NCI-H748 (cell line): ENCODE measurements at regions not wholly inside any gene's neighbourhood (a gene's known extent, or its start where the extent isn't known, plus 50 kb on each side); places are given as distances from the start of the nearest gene placed in this dataset.
"Not testable (repeated sequence)": the region's sequence is repeated elsewhere in the genome, so short reads cannot be mapped to it uniquely, and the experiment has no call there.

Experiments
- DNase-seq: peaks from one replicate; lab custom pipeline; 2025; ENCODE audit not compliant: unreplicated experiment; lab: John Stamatoyannopoulos, UW

GRCh38 chr16:66035096-66035495 is 331.4 kb upstream of the CDH5 start:
- no peak for DNase-seq

DNA sequence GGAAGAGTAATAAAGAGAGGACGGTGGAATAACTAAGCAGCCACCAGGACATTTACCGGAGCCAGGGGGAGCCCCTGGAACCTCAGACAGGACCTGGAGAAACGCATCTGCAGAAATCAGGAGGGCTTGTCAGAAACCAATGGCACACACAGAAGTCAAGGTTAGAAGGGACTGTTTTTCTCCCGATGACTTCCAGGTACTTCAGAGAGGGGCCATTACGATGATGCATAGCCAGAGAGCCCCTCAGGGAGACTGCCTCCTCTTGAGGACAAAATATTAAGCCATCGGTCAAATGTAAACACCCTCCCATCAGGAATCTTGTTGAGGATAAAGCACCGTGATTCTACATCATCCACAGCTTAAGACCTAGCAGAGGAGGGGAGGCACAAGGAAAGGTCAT is 333.6 kb upstream of the CDH5 start:
- DNase-seq: no peak

DNA sequence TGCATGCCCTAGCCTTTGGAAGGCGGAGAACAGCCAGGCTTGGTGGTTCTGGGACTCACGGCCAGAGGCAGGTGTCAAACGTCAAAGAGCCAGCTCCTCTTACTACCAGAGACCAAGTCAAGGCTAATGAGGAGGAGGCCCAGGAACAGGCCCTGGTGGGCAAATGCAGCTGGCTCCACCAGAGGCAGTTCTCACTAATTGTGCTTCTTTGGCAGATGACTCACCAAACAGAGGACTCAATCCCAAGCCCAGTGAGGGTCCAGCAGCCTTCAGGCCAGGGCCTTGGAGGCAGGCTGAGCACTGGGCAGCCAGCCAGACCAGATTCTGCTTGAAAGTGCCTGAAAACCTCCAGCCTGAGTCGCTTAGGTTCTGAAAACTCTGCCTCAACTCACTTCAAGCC is 336.5 kb upstream of the CDH5 start:
- DNase-seq: no peak

- no peak for DNase-seq
Measured at GRCh38 chr16:66028510-66029216, 337.8 kb upstream of the CDH5 start.

DNA sequence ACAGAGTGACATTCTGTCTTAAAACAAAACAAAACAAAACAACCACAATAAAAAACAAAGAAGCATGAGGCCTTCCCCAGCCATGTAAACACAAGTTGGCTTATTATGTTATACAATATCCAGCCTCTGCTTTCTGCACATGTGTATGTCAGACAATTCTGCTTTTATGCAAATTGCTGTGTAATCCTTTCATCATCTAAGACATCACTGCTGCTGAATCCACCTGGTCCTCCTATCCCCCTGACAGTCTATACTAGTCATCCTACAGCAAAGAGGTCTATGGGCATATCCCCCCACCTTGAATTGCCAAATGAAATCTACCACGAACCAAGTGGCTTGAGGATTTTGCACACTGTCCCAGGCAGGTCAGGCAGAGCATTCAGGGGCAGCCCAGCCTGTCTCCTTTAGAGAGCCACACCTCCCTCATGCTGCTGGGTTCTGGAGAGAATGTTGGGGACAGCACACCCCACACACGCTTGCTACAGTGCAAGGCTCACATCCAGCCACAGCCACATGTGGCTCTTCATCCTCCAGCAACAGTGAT is 339.6 kb upstream of the CDH5 start:
- no peak for DNase-seq

GRCh38 chr16:66026211-66026610 is 340.3 kb upstream of the CDH5 start:
- peak; percentile 72 for DNase-seq

- no peak for DNase-seq
Measured at GRCh38 chr16:66025751-66026150, 340.7 kb upstream of the CDH5 start.

GRCh38 chr16:66024567-66024966 is 341.9 kb upstream of the CDH5 start:
- not testable (repeated sequence) for DNase-seq

DNA sequence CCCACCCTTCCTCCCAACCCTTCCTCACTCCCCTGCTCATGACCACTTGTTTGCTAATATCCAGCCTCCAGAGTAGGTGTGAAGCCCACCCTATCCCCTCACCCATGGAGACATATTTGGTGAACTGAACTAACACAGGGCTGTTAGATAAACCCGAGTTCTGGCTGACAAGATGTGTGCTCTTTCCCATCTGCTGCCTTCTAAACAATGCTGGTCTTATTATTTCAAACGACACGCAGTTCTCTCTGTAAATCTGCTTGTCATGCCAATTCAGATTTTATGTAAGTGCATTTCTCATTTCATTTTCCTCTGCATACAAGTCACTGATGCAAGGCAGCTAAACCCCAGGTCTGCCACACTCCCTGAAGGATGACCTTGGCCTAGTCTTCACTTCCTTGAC is 343.0 kb upstream of the CDH5 start:
- DNase-seq: no peak

DNA sequence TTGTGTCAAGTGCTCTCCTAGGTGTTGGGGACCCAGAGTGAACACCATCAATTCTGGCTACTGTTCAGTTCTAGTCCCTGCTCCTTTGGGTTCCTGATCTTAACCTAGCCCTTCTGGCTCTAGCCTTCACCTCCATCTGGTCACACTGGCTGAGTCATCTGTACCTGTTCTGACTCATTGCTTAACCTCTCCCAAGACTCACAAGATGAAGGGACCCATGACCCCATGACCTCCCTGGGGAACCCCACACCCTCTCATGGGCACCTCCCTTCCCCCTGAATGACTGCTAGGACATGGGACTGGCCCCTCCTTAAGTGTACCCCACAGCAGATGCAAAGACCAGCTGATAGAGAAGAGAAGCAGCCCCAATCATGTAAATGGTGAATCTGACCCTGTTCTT is 345.8 kb upstream of the CDH5 start:
- no peak for DNase-seq

- DNase-seq: no peak
Measured at GRCh38 chr16:66020046-66020445, 346.4 kb upstream of the CDH5 start.

GRCh38 chr16:66019502-66019901 is 347.0 kb upstream of the CDH5 start:
- not testable (repeated sequence) for DNase-seq

- no peak for DNase-seq
Measured at GRCh38 chr16:66014221-66014620, 352.3 kb upstream of the CDH5 start.

DNA sequence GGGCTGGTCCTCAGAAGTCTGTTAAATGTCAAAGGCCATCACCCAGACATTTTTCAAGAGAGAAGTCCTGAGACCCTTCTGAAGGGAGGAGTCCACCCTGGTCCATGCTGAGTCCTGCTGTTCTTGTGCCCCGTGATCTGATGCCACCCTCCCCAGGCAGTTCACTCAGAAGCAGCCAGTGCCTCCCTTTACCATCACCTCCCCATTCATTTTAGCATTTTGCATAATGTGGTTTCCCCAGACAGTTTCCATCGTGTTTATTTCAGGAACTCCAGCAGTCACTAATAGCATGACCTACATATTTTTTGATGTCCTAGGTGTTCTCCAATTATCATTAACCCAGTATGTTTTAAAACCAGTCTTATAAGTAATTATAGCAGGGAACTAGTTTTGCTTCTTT is 353.0 kb upstream of the CDH5 start:
- no peak for DNase-seq

DNA sequence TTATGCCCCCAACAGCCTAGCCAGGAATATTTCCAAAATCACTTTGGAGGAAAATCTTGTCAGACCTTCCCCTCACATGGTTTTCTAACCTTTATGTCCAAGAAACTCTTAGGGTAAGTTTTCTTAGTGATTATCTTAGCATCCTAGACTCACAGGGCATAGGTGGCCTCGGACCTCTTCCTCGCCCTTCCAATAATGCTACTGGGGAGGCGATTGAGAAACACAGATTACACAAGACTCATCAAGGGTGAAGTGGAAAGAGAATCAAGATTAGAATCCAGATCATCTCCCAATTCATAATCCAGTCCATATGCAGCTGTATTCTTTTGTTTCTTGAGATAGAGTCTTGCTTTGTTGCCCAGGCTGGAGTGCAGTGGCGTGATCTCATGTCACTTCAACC is 358.4 kb upstream of the CDH5 start:
- DNase-seq: no peak

GRCh38 chr16:66007717-66008116 is 358.8 kb upstream of the CDH5 start:
- DNase-seq: no peak

DNA sequence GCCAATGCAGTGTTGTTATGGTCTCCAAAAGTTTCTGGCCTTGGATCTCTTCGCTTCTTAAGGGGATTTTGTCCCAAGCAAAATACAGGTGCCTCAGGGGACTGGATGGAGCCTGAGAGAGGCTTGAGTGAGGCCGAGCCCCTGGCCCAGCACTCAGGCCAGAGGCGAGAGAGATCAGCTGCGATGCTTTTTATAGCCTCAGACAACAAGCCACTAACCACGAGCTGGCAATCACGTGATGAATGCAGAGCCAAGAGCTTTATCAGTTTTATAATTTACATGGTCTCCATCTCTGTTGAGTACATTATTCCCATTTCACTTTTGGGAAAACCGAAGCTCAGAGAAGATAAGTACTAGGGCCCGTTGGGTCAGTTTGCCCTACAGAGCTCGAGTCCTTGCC is 360.0 kb upstream of the CDH5 start:
- no peak for DNase-seq

DNA sequence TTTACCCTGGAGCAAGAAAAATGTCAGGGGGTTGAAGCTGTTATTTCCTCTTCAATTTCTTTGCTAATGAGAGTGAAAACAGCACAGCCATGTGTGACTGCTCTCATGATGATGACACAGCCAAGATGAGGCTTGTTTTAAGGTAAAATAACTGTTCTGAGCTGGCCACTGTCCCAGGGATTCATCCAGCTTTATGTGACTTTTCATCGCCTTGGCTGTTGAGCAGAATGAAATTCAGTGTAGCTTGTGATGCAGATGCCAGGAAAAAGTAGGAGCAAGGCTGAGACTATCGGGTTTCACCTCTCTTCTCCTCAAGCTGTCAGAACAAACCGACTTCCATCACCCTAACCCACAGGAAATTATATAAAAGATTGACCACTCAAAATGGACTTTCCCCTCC is 361.8 kb upstream of the CDH5 start:
- DNase-seq: no peak

DNA sequence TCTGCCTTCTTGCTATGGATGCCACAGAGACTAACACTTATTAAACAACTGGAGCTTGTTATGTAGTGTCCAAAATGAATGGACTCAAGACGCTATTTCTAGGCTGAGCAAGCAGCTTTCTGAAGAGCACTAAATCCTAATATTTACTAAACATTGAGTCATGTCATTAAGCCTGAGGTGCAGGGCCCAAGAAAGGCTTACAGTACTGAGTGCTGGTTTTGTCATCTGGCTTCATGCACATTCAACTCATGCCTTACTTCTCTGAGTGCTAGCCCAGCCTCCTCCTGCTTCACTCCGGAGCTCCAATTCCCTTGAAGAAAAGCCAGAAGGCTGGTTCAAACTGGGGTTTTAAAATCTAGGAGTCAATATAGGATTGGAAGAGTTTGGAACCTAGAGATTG is 363.3 kb upstream of the CDH5 start:
- no peak for DNase-seq

GRCh38 chr16:66002601-66003000 is 363.9 kb upstream of the CDH5 start:
- no peak for DNase-seq

- no peak for DNase-seq
Measured at GRCh38 chr16:66001432-66001831, 365.1 kb upstream of the CDH5 start.

GRCh38 chr16:65998443-65998842 is 368.0 kb upstream of the CDH5 start:
- no peak for DNase-seq

GRCh38 chr16:65994291-65994690 is 372.2 kb upstream of the CDH5 start:
- peak; percentile 91 for DNase-seq
